Ovary (tissue), 7 donors: ENCODE measurements at regions not wholly inside any gene's neighbourhood (a gene's known extent, or its start where the extent isn't known, plus 50 kb on each side); places are given as distances from the start of the nearest gene placed in this dataset.

Experiments
- DNase-seq, 5 donors: peaks; one replicate each; pipeline ENCODE4 v3.0.0-alpha.2; 2019 to 2020
- H3K27ac ChIP-seq, 2 donors: fragments of 200-600 bp; one replicate each; pipeline versions ENCODE4 v1.5.1 to v1.8.0; 2019 to 2022
- H3K27me3 ChIP-seq: fragments of 200-600 bp; one replicate; pipeline ENCODE4 v1.8.0; 2022
- H3K36me3 ChIP-seq: fragments of 200-600 bp; sonication (generic); one replicate; pipeline ENCODE4 v1.5.1; 2019
- H3K4me1 ChIP-seq: one replicate; pipeline ENCODE4 v1.8.1; 2013; ENCODE audit warnings: mild to moderate bottlenecking, moderate library complexity; ENCODE audit not compliant: insufficient read depth
- H3K4me3 ChIP-seq: fragments of 200-600 bp; sonication (generic); one replicate; pipeline ENCODE4 v1.5.1; 2017
- H3K9me3 ChIP-seq, 2 donors: fragments of 200-600 bp in 1 of 2; sonication (generic) in 1 of 2; one replicate each; pipeline versions ENCODE4 v1.5.1 to v1.8.1; 2013 to 2019; ENCODE audit warnings: mild to moderate bottlenecking in 1 of 2, moderate library complexity in 1 of 2
- CTCF ChIP-seq, 3 donors: fragments of 450-650 bp in 2 of 3; fragments of 200-600 bp in 1 of 3; IDR thresholded peaks; one replicate each; pipeline versions ENCODE4 v1.5.1 to v1.8.0; 2016 to 2022; ENCODE audit warnings: antibody characterized with exemption in 3 of 3, mild to moderate bottlenecking in 1 of 3
- EP300 ChIP-seq: sonication (generic); formaldehyde crosslinking; IDR thresholded peaks from one replicate; pipeline ENCODE4 v1.6.1; 2017; ENCODE audit warnings: antibody characterized with exemption
- POLR2A ChIP-seq: fragments of 450-650 bp; IDR thresholded peaks from one replicate; pipeline ENCODE4 v1.6.1; 2017; ENCODE audit warnings: antibody characterized with exemption, mild to moderate bottlenecking, moderate library complexity
- WGBS, 3 donors: extraction: QIAGEN DNeasy Blood & Tissue Kit in 1 of 3; methylation state at CpG; one replicate each; pipeline versions ENCODE4 v1.1.5 to v1.1.7; 2013 to 2017; 5-methylcytosine and 5-hydroxymethylcytosine counted together
- intact Hi-C, 4 donors: fragments of 100-400 bp; cut with DNase I; formaldehyde crosslinking; loops; one replicate each; pipeline versions ENCODE4 v1.11.0 to v1.15.1; 2022 to 2023
- donor health status: DM: no; HTN: no; CAD: no; lungs with moderate emphysema.
- donor health status: DM: no; HTN: no; CAD: no.
- donor health status: Bipolar disorder and iron deficiency.
- donor health status: DM: no; HTN: no; CAD: no.
- donor health status: DM: yes; HTN: yes; CAD: no.

GRCh38 chr5:156240414-156240813 lies 86.5 kb upstream of the SGCD start:
- DNase-seq: no peak
- H3K27ac ChIP-seq: no peak overlapping the region
- H3K9me3 ChIP-seq: no peaks in the 10 kb centered on the region
- no peaks in the 10 kb centered on the region for H3K4me1 ChIP-seq
- TF ChIP-seq CTCF (IDR thresholded peaks at IDR 0.05) (no peak), POLR2A (no peak), EP300 (no peak)
- H3K36me3 ChIP-seq: no peaks in the 10 kb centered on the region
- H3K27me3 ChIP-seq: no peaks in the 10 kb centered on the region
- intact Hi-C loops: no loop called here
- no peak overlapping the region for H3K4me3 ChIP-seq
- 34 to 50% (median 42%) methylated on average over 3 of the region's 3 CpGs for WGBS, 3 donors

DNA sequence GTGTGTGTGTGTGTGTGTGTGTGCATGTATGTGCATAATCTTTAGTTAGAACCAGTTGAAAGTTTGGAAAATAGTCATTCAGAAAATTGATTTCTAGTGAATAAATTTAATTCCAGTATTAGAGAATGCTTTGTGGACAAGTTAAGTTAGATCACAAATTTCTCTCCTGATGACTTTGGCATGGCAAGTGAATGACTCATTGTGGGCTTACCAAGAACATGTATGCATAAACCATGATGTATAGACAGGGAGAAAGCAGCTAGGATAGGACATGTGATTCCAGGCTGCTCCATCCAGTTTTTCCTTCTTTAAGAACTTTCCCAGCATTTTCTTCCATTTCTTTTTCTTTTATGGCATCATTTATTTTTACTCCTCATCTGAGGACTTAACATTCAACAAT lies 85.7 kb upstream of the SGCD start:
- H3K27me3 ChIP-seq: no peaks in the 10 kb centered on the region
- DNase-seq: no peak
- no peak overlapping the region for H3K27ac ChIP-seq
- H3K9me3 ChIP-seq: no peaks in the 10 kb centered on the region
- H3K4me1 ChIP-seq: no peaks in the 10 kb centered on the region
- intact Hi-C loops: no loop called here
- no peak overlapping the region for H3K4me3 ChIP-seq
- H3K36me3 ChIP-seq: no peaks in the 10 kb centered on the region
- TF ChIP-seq EP300 (no peak), CTCF (IDR thresholded peaks at IDR 0.05) (no peak), POLR2A (no peak)

GRCh38 chr5:156245895-156246294 lies 81.1 kb upstream of the SGCD start:
- TF ChIP-seq POLR2A: no peak
- TF ChIP-seq CTCF (IDR thresholded peaks at IDR 0.05): no peak
- TF ChIP-seq EP300: no peak
- DNase-seq: no peak
- no peaks in the 10 kb centered on the region for H3K27me3 ChIP-seq
- no peaks in the 10 kb centered on the region for H3K9me3 ChIP-seq
- no peaks in the 10 kb centered on the region for H3K36me3 ChIP-seq
- H3K4me3 ChIP-seq: no peak overlapping the region
- no peak overlapping the region for H3K27ac ChIP-seq
- whole genome bisulfite sequencing, 3 donors: 95 to 99% (median 95%) methylated on average over 1 of the region's 1 CpG
- peaks cover 1% of the 10 kb centered on the region for H3K4me1 ChIP-seq
- intact Hi-C loops: no loop called here

GRCh38 chr5:156251076-156251475 lies 75.9 kb upstream of the SGCD start:
- 1 to 12% (median 3%) methylated on average over 1 of the region's 1 CpG for WGBS, 3 donors

More at GRCh38 chr5:156251076-156251475, 75.9 kb upstream of the SGCD start:
- Histone ChIP-seq H3K4me1 (peaks cover 3% of the 10 kb centered on the region), H3K9me3 (no peaks in the 10 kb centered on the region), H3K27ac (no peak overlapping the region), H3K36me3 (no peaks in the 10 kb centered on the region), H3K27me3 (no peaks in the 10 kb centered on the region), H3K4me3 (no peak overlapping the region)
- intact Hi-C loops: no loop called here
- no peak for TF ChIP-seq POLR2A
- TF ChIP-seq CTCF (IDR thresholded peaks at IDR 0.05): no peak
- no peak for TF ChIP-seq EP300
- no peak for DNase-seq
